Naive B cell (primary cell): ENCODE measurements at regions not wholly inside any gene's neighbourhood (a gene's known extent, or its start where the extent isn't known, plus 50 kb on each side); places are given as distances from the start of the nearest gene placed in this dataset.
"Not testable (repeated sequence)": the region's sequence is repeated elsewhere in the genome, so short reads cannot be mapped to it uniquely, and the experiment has no call there.

Experiments used
- ATAC-seq, 2 donors: fragments of 150-1000 bp; cut with Tn5 transposase; 2 replicates each; pipeline ENCODE4 v1.10.0; 2021; ENCODE audit warnings: low read depth in 2 of 2, mild to moderate bottlenecking in 2 of 2, moderate library complexity in 2 of 2
- DNase-seq: peaks from one replicate; pipeline ENCODE4 v3.0.0; 2022
- H3K27ac Mint-ChIP-seq, 6 donors: one replicate each; pipeline ENCODE4 v1.8.0; 2020 to 2022; ENCODE audit warnings: mild to moderate bottlenecking in 6 of 6, mixed read lengths in 6 of 6, moderate library complexity in 5 of 6, inconsistent platforms in 2 of 6
- H3K27me3 Mint-ChIP-seq, 3 donors: one replicate each; pipeline ENCODE4 v1.8.0; 2021 to 2022; ENCODE audit warnings: mixed read lengths in 3 of 3, mild to moderate bottlenecking in 1 of 3
- H3K36me3 Mint-ChIP-seq, 2 donors: one replicate each; pipeline ENCODE4 v1.8.0; 2020 to 2022; ENCODE audit warnings: mixed read lengths in 2 of 2, inconsistent platforms in 1 of 2, mild to moderate bottlenecking in 1 of 2
- H3K4me1 Mint-ChIP-seq, 3 donors: one replicate each; pipeline ENCODE4 v1.8.0; 2020 to 2022; ENCODE audit warnings: mixed read lengths in 3 of 3, inconsistent platforms in 1 of 3, mild to moderate bottlenecking in 1 of 3, moderate library complexity in 1 of 3
- H3K4me3 Mint-ChIP-seq, 8 donors: one replicate each; pipeline ENCODE4 v1.8.0; 2020 to 2022; ENCODE audit warnings: mild to moderate bottlenecking in 8 of 8, mixed read lengths in 8 of 8, moderate library complexity in 8 of 8, inconsistent platforms in 2 of 8
- H3K9me3 Mint-ChIP-seq, 7 donors: one replicate each; pipeline ENCODE4 v1.8.0; 2020 to 2022; ENCODE audit warnings: mixed read lengths in 7 of 7, mild to moderate bottlenecking in 5 of 7, inconsistent platforms in 2 of 7, moderate library complexity in 1 of 7

DNA sequence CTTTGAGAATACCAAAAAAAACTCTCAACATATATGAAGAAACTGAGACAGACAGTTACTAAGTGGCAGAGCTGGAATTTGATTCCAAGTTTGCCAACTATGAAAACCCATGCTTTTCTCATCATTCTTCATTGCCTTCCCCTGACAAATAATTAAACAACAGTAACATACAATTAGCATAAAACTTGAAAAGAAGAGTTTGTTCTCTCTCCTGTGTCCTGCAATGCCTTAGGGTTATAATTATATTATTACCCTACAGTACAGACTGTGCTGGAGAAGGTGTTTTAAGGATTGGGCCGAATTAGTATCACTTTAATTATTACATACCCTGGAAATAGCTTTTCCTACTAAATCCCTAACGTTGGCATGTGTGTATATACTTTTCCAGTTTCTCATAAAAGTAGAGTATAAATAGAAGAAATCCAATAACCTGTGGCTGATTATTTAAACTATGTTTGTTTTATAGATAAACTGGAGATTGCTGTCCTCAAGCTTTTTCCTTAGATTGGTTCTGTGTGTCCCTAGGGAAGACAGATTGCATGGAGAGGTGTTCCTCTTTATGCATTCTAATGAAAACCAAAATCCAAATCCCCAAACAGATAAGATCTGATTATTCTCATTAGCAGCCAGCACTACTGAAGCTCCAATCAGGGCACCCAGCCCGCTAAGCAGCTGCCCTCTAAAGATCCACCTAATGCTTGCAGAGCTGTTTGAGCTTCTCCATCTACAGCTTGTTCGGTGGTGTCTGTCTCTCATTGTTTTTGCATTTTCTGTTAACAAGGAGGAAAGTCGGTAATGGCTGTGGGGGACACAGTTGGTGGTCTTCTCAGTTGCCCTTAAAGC, 156.3 kb downstream of the TM2D1 start:
- H3K9me3 Mint-ChIP-seq, result peaks cover 6 to 21% (median 12%) of the 10 kb centered on the region in 7 donors
- H3K4me3 Mint-ChIP-seq, result no peak overlapping the region
- H3K27ac Mint-ChIP-seq, result no peak overlapping the region
- ATAC-seq (no peak), DNase-seq (no peak)
- H3K36me3 Mint-ChIP-seq, result no peaks in the 10 kb centered on the region
- H3K4me1 Mint-ChIP-seq, result no peaks in the 10 kb centered on the region
- no peaks in the 10 kb centered on the region for H3K27me3 Mint-ChIP-seq

DNA sequence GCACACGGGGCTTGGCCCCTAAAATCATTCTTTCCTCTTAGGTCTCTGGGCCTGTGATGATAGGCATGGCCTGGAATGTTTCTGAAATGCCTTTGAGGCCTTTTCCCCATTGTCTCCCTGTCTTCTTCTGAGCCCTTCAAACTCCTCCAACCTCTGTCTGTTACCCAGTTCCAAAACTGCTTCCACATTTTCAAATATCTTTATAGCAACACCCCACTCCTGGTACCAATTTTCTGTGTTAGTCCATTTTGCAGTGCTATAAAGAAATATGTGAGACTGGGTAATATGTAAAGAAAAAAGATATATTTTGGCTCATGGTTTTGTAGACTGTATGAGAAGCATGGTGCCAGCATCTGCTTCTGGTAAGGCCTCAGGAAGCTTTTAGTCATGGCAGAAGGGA, 158.8 kb downstream of the TM2D1 start:
- DNase-seq, result no peak
- no peak for ATAC-seq
- Mint-ChIP-seq H3K36me3 (no peaks in the 10 kb centered on the region), H3K27ac (no peak overlapping the region), H3K27me3 (no peaks in the 10 kb centered on the region), H3K4me1 (no peaks in the 10 kb centered on the region), H3K9me3 (peaks cover 6 to 21% (median 12%) of the 10 kb centered on the region in 7 donors), H3K4me3 (no peak overlapping the region)

DNA sequence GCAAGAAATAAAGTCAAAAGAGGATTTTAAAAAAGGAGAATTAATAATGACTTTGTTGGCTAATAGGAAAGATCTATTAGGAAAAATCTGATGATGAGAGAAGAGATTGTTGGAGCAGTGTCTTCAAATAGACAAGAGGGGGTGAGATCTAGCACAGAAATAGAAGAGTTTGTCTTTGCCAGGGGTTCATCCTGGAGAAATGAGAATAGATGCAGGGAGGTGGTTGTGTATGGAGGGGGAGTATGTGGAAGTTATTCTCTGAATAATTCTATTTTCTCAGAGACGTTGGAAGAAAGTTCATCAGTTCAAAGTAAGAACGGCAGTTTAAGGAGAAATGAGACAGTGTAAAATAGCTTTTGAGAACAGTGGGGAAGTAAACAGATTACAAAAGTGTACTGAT, 161.3 kb downstream of the TM2D1 start:
- Mint-ChIP-seq H3K4me1 (no peaks in the 10 kb centered on the region), H3K27me3 (peaks cover 0 to 5% (median 0%) of the 10 kb centered on the region in 3 donors), H3K36me3 (no peaks in the 10 kb centered on the region), H3K27ac (no peak overlapping the region), H3K4me3 (no peak overlapping the region), H3K9me3 (peaks cover 6 to 21% (median 12%) of the 10 kb centered on the region in 7 donors)
- DNase-seq, result no peak
- no peak for ATAC-seq

DNA sequence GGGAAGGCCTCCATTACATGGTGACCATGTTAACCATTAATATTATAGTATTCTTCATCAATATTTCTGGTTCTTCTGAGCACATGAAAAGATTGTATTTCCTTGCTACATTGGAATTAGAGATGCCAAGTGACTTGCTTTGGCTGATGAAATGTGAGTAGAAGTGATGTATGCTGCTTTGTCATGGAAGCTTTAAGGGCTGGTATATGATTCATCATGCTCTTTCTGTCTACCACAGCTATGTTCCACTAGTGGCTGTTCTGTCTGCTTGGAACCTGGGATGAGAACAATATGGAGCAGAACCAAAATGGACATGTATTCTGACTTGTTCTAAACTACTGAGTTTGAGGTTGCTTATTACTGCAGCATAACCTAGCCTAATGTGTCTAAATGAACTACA, 163.3 kb downstream of the TM2D1 start:
- H3K9me3 Mint-ChIP-seq, result peaks cover 6 to 19% (median 9%) of the 10 kb centered on the region in 7 donors
- ATAC-seq, result no peak
- peaks cover 0 to 5% (median 0%) of the 10 kb centered on the region in 3 donors for H3K27me3 Mint-ChIP-seq
- no peaks in the 10 kb centered on the region for H3K36me3 Mint-ChIP-seq
- H3K4me1 Mint-ChIP-seq, result no peaks in the 10 kb centered on the region
- H3K27ac Mint-ChIP-seq, result no peak overlapping the region
- DNase-seq, result no peak
- H3K4me3 Mint-ChIP-seq, result no peak overlapping the region

DNA sequence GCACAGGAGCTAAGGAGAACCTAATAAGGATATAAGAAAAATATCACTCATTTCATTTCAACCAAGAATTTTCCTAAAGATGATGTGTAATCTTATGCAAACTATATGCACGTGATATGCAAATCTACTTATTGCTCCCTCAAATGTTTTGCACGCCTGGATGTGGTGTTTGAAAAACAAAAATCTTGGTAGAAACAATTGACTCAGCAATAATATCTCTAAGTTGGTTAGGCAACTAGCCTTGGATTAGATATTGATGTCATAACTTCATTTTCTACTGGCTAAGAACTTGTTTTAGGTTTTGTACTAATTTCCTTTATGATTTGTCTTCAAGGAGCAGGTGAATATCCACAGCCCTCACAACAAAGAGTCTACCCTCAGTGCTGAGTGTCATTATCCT, 164.6 kb downstream of the TM2D1 start:
- peaks cover 0 to 12% (median 8%) of the 10 kb centered on the region in 7 donors for H3K9me3 Mint-ChIP-seq
- peaks cover 5 to 8% (median 5%) of the 10 kb centered on the region in 3 donors for H3K27me3 Mint-ChIP-seq
- H3K27ac Mint-ChIP-seq, result no peak overlapping the region
- H3K36me3 Mint-ChIP-seq, result no peaks in the 10 kb centered on the region
- ATAC-seq, result no peak
- H3K4me3 Mint-ChIP-seq, result no peak overlapping the region
- H3K4me1 Mint-ChIP-seq, result no peaks in the 10 kb centered on the region
- DNase-seq, result no peak

DNA sequence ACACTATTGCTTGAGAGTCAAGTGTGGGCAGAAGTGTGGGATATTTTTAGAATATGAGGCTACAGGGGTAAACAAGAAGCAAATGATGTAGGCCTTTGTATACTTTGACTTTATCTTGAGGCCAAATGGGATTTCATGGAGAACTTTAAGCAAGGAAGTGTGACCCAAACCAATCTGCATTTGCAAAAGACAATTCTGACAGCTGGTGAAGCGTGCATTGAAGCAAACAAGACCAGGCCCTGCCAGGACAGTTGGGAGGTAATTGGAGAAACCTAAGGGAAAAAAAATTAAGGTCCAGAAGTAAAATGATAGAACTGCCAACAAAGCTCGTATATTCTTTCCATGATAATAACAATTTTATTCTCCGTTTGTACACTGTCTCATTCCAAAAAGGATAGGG, 168.3 kb downstream of the TM2D1 start:
- peaks cover 0 to 7% of the 10 kb centered on the region in 2 donors for H3K36me3 Mint-ChIP-seq
- H3K27me3 Mint-ChIP-seq, result peaks cover 9 to 17% (median 16%) of the 10 kb centered on the region in 3 donors
- H3K27ac Mint-ChIP-seq, result no peak overlapping the region
- H3K4me3 Mint-ChIP-seq, result no peak overlapping the region
- no peaks in the 10 kb centered on the region for H3K4me1 Mint-ChIP-seq
- H3K9me3 Mint-ChIP-seq, result peaks cover 0 to 12% (median 5%) of the 10 kb centered on the region in 7 donors
- DNase-seq (no peak), ATAC-seq (no peak)

DNA sequence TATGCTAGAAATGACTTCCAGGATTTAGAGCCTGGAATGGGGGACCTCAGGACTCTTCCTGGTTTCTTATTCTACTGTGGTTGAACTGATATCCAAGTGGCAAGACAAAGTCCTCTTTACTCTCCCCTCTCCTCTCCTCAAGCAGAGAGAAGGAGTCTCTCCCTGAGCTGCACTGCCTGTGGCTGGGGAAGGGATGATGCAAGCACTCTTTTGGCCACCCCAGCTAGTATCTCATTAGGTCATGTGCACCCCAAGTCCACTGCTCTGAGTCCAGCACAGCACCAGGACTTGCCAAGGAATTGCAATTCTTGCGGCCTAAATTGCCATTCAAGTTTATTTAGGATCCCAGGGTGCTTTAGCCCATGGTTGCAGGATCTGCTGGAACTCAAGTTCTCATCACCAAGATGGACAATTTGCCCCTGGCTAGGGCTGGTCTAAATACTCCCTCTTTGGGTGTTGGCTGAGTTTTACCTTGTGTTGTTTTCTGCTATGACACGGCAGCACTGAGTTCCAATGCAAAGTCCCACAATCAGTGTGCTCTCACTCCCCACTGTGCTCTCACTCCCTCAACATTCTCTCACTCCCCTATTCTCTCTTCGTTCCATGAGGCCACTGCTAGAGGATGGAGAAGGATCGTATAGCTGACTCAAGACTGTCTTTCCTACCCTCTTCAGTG, 172.2 kb downstream of the TM2D1 start:
- H3K27ac Mint-ChIP-seq, result no peak overlapping the region
- H3K9me3 Mint-ChIP-seq, result peaks cover 2 to 26% (median 7%) of the 10 kb centered on the region in 7 donors
- ATAC-seq (no peak), DNase-seq (no peak)
- H3K4me1 Mint-ChIP-seq, result no peaks in the 10 kb centered on the region
- H3K36me3 Mint-ChIP-seq, result peaks cover 0 to 7% of the 10 kb centered on the region in 2 donors
- H3K4me3 Mint-ChIP-seq, result no peak overlapping the region
- peaks cover 9 to 25% (median 18%) of the 10 kb centered on the region in 3 donors for H3K27me3 Mint-ChIP-seq

DNA sequence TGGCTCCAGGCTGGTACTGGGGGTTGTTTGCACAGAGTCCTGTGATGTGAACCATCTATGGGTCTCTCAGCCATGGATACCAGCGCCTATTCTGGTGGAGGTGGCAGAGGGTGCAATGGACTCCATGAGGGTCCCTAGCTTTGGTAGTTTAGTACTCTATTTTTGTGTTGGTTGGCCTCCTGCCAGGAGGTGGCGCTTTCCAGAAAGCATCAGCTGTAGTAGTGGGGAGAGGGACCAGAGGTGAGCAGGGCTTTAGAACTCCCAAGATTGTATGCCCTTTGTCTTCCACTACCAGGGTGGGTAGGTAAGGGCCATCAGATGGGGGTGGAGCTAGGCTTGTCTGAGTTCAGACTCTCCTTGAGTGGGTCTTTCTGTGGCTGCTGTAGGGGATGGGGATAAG, 177.6 kb downstream of the TM2D1 start:
- ATAC-seq, H3K4me1 Mint-ChIP-seq, DNase-seq, H3K36me3 Mint-ChIP-seq, H3K27ac Mint-ChIP-seq, H3K4me3 Mint-ChIP-seq: not testable (repeated sequence)
- Mint-ChIP-seq H3K27me3 (peaks cover 0 to 18% (median 16%) of the 10 kb centered on the region in 3 donors), H3K9me3 (peaks cover 0 to 28% (median 7%) of the 10 kb centered on the region in 7 donors)

DNA sequence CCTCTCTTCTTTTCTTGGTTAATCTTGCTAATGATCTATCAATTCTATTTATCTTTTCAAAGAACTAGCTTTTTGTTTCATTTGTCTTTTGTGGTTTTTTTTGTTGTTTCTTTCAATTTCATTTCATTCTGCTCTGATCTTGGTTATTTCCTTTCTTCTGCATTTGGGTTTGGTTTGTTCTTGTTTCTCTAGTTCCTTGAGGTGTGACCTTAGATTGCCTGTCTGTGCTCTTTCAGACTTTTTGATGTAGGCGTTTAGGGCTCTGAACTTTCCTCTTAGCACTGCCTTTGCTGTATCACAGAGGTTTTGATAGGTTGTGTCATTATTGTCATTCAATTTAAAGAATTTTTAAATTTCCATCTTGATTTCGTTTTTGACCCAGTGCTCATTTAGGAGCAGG, 180.1 kb downstream of the TM2D1 start:
- not testable (repeated sequence) for H3K27me3 Mint-ChIP-seq, H3K4me3 Mint-ChIP-seq, ATAC-seq, H3K4me1 Mint-ChIP-seq, H3K27ac Mint-ChIP-seq, H3K36me3 Mint-ChIP-seq, DNase-seq
- peaks cover 0 to 19% (median 7%) of the 10 kb centered on the region in 7 donors for H3K9me3 Mint-ChIP-seq

DNA sequence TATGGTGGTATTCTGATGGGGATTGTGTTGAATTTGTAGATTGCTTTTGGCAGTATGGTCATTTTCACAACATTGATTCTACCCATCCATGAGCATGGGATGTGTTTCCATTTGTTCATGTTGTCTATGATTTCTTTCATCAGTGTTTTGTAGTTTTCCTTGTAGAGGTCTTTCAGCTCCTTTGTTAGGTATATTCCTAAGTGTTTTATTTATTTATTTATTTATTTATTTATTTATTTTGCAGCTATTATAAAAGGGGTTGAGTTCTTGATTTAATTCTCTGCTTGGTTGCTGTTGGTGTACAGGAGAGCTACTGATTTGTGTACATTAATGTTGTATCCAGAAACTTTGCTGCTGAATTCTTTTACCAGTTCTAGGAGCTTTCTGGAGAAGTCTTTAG, 181.4 kb downstream of the TM2D1 start:
- H3K27ac Mint-ChIP-seq, DNase-seq, H3K4me1 Mint-ChIP-seq, H3K36me3 Mint-ChIP-seq, H3K27me3 Mint-ChIP-seq, ATAC-seq, H3K4me3 Mint-ChIP-seq: not testable (repeated sequence)
- peaks cover 0 to 19% (median 7%) of the 10 kb centered on the region in 7 donors for H3K9me3 Mint-ChIP-seq

DNA sequence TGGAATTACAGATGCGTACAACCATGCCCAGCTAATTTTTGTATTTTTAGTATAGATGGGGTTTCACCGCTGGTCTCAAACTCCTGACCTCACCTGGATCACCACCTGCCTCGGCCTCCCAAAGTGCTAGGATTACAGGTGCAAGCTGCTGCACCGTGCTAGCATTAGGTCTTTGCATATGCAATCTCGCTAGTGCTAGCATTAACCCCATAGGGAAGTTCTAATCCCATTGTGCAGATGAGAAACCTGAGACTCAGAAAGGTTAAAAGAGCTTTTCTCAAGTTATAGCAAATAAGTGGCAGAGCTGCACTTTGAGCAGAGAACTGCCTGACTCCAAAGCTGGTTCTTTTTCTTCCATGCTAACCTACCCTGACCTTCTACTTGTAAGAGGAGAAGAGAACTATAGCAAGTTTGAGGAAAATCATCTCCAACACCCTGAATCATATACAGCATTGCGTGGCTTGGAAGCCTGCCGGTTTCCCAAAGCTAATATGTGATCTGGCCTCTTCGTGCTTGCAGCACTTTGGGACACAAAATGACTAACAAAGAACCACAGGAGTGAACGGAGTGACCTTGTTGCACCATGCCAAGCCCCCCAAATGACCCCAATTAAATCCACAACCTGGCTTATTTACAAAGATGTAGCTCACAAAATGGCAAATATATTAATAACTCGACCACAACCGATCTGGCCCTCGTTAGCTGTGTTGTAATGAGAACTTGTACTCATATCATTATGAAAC, 185.1 kb downstream of the TM2D1 start:
- peaks cover 0 to 4% (median 0%) of the 10 kb centered on the region in 3 donors for H3K27me3 Mint-ChIP-seq
- ATAC-seq (no peak), DNase-seq (no peak)
- H3K27ac Mint-ChIP-seq, result peak overlapping the region in 2 of 6 donors; percentile 1 to 43
- no peaks in the 10 kb centered on the region for H3K36me3 Mint-ChIP-seq
- no peaks in the 10 kb centered on the region for H3K4me1 Mint-ChIP-seq
- peak overlapping the region in 1 of 8 donors; percentile 2 for H3K4me3 Mint-ChIP-seq
- H3K9me3 Mint-ChIP-seq, result peaks cover 0 to 19% (median 7%) of the 10 kb centered on the region in 7 donors

DNA sequence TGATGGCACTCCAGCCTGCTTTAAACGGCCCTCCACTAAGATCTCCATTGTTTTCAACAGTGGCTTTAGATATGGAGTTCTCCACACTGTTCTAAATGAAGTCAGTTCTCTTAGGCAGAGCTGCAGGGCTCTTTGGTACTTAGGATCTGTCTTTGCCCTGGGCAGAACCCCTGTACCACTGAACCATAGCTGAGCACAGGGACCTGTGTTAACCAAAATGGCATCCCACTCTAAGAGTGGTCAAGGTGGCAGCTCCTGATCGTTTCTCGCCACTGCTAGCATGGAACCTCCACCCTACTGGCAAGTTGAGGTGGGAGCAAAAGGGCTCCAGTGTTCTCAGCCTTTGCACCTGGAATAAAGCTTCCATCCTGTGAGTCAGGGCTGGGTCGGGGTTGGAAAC, 186.7 kb downstream of the TM2D1 start:
- no peaks in the 10 kb centered on the region for H3K36me3 Mint-ChIP-seq
- H3K27ac Mint-ChIP-seq, result no peak overlapping the region
- ATAC-seq (no peak), DNase-seq (no peak)
- H3K4me3 Mint-ChIP-seq, result no peak overlapping the region
- H3K4me1 Mint-ChIP-seq, result no peaks in the 10 kb centered on the region
- no peaks in the 10 kb centered on the region for H3K27me3 Mint-ChIP-seq
- peaks cover 0 to 14% (median 5%) of the 10 kb centered on the region in 7 donors for H3K9me3 Mint-ChIP-seq
